T-cell (primary cell): ENCODE measurements at regions not wholly inside any gene's neighbourhood (a gene's known extent, or its start where the extent isn't known, plus 50 kb on each side); places are given as distances from the start of the nearest gene placed in this dataset.
"Not testable (repeated sequence)": the region's sequence is repeated elsewhere in the genome, so short reads cannot be mapped to it uniquely, and the experiment has no call there.

Experiments
- ATAC-seq, 4 experiments: fragments of 200-7000 bp in 3 of 4; fragments of 150-1000 bp in 1 of 4; cut with Tn5 transposase; replicated peaks in 1 of 4; 1 replicate in 3 of 4; 2 replicates in 1 of 4; pipeline ENCODE4 v1.10.0; 2021; ENCODE audit warnings: moderate library complexity in 3 of 4, mild to moderate bottlenecking in 2 of 4, moderate number of reproducible peaks in 1 of 4
- CTCF ChIA-PET, 2 donors: fragments of 300-600 bp; sonication (Branson Sonifier 250); formaldehyde crosslinking; loops; one replicate each; lab custom pipeline; 2022; ENCODE audit warnings: antibody characterized with exemption in 2 of 2; lab: Charles Lee
- POLR2A ChIA-PET, 2 donors: fragments of 300-600 bp; sonication (Branson Sonifier 250); formaldehyde crosslinking; loops; one replicate each; lab custom pipeline; 2022; ENCODE audit warnings: antibody characterized with exemption in 2 of 2; lab: Charles Lee
- DNase-seq, 35 experiments: peaks; one replicate each; pipeline versions ENCODE4 v3.0.0 to v3.0.0-alpha.2; 2013 to 2023
- H3K27ac ChIP-seq: one replicate; pipeline ENCODE4 v1.5.1; 2013; ENCODE audit warnings: low read length
- H3K27me3 ChIP-seq, 2 experiments: replicated peaks in 1 of 2; 1 replicate in 1 of 2; 2 replicates in 1 of 2; pipeline versions ENCODE4 v1.6.1 to v1.7.0; 2013; ENCODE audit warnings: low read length in 1 of 2, mixed read lengths in 1 of 2; ENCODE audit not compliant: control insufficient read depth in 2 of 2, insufficient read depth in 2 of 2; ENCODE audit errors: extremely low read depth in 1 of 2
- H3K36me3 ChIP-seq, 2 donors: 1 replicate in 1 of 2; 2 replicates in 1 of 2; pipeline versions ENCODE4 v1.6.1 to v1.7.0; 2013; ENCODE audit warnings: low read length in 1 of 2; ENCODE audit not compliant: control insufficient read depth in 2 of 2, insufficient read depth in 1 of 2; ENCODE audit errors: extremely low read depth in 1 of 2
- H3K4me1 ChIP-seq, 2 experiments: 1 replicate in 1 of 2; 2 replicates in 1 of 2; pipeline versions ENCODE4 v1.6.1 to v1.7.0; 2013; ENCODE audit warnings: low read length in 2 of 2, mixed read lengths in 1 of 2; ENCODE audit not compliant: insufficient read depth in 2 of 2, control insufficient read depth in 1 of 2; ENCODE audit errors: extremely low read depth in 1 of 2
- H3K4me3 ChIP-seq, 2 donors: 1 replicate in 1 of 2; 2 replicates in 1 of 2; pipeline versions ENCODE4 v1.5.1 to v1.7.0; 2013; ENCODE audit warnings: mild to moderate bottlenecking in 2 of 2, low read length in 1 of 2, moderate library complexity in 1 of 2; ENCODE audit not compliant: control insufficient read depth in 1 of 2; ENCODE audit errors: extremely low read depth in 1 of 2
- H3K9me3 ChIP-seq: 2 replicates; pipeline ENCODE4 v1.7.0; 2013
- H3K27ac Mint-ChIP-seq, 2 donors: one replicate each; pipeline ENCODE4 v1.8.0; 2020 to 2021; ENCODE audit warnings: mild to moderate bottlenecking in 2 of 2, mixed read lengths in 2 of 2
- H3K27me3 Mint-ChIP-seq, 2 donors: one replicate each; pipeline ENCODE4 v1.8.0; 2021 to 2022; ENCODE audit warnings: mixed read lengths in 2 of 2
- H3K36me3 Mint-ChIP-seq: one replicate; pipeline ENCODE4 v1.8.0; 2021; ENCODE audit warnings: mixed read lengths
- H3K4me1 Mint-ChIP-seq, 3 donors: one replicate each; pipeline ENCODE4 v1.8.0; 2020 to 2022; ENCODE audit warnings: mixed read lengths in 3 of 3, mild to moderate bottlenecking in 1 of 3
- H3K4me3 Mint-ChIP-seq, 3 donors: one replicate each; pipeline ENCODE4 v1.8.0; 2020 to 2022; ENCODE audit warnings: mild to moderate bottlenecking in 3 of 3, mixed read lengths in 3 of 3, moderate library complexity in 3 of 3
- H3K9me3 Mint-ChIP-seq, 3 donors: one replicate each; pipeline ENCODE4 v1.8.0; 2020 to 2022; ENCODE audit warnings: mixed read lengths in 3 of 3
- WGBS: methylation state at CpG from one replicate; pipeline ENCODE4 v1.1.5; 2013; ENCODE audit warnings: missing lambda C conversion rate; ENCODE audit not compliant: insufficient coverage; 5-methylcytosine and 5-hydroxymethylcytosine counted together

GRCh38 chr9:81002906-81003305, 686.4 kb downstream of the TLE1 start:
- peaks cover 0 to 36% (median 14%) of the 10 kb centered on the region in 3 donors for H3K9me3 Mint-ChIP-seq
- peak overlapping the region in 1 of 2 donors; percentile 16 for H3K27ac Mint-ChIP-seq
- POLR2A ChIA-PET: no interaction called here
- H3K27me3 Mint-ChIP-seq: peaks cover 0 to 4% of the 10 kb centered on the region in 2 donors
- no peak overlapping the region for H3K4me3 Mint-ChIP-seq
- peaks cover 0 to 9% of the 10 kb centered on the region in 2 experiments for H3K27me3 ChIP-seq
- H3K9me3 ChIP-seq: peaks cover 8% of the 10 kb centered on the region
- CTCF ChIA-PET: no interaction called here
- no peak overlapping the region for H3K27ac ChIP-seq
- H3K4me1 Mint-ChIP-seq: peaks cover 0 to 9% (median 1%) of the 10 kb centered on the region in 3 donors
- ATAC-seq (no peak), DNase-seq (no peak)
- no peak overlapping the region for H3K4me3 ChIP-seq
- H3K4me1 ChIP-seq: peaks cover 0 to 8% of the 10 kb centered on the region in 2 experiments
- no peaks in the 10 kb centered on the region for H3K36me3 Mint-ChIP-seq
- H3K36me3 ChIP-seq: no peaks in the 10 kb centered on the region

- H3K27me3 ChIP-seq: peaks cover 0 to 9% of the 10 kb centered on the region in 2 experiments
- Mint-ChIP-seq H3K36me3 (no peaks in the 10 kb centered on the region), H3K4me1 (peaks cover 0 to 9% (median 1%) of the 10 kb centered on the region in 3 donors), H3K27ac (no peak overlapping the region), H3K27me3 (peaks cover 0 to 4% of the 10 kb centered on the region in 2 donors), H3K4me3 (no peak overlapping the region), H3K9me3 (peaks cover 0 to 36% (median 14%) of the 10 kb centered on the region in 3 donors)
- DNase-seq: peak in 12 of 35 experiments; percentile 0 to 50 (median 4)
- ChIA-PET CTCF (no interaction called here), POLR2A (no interaction called here)
- no peaks in the 10 kb centered on the region for H3K36me3 ChIP-seq
- H3K4me3 ChIP-seq: no peak overlapping the region
- H3K27ac ChIP-seq: no peak overlapping the region
- peak in 1 of 4 experiments; percentile 68 for ATAC-seq
- peaks cover 0 to 8% of the 10 kb centered on the region in 2 experiments for H3K4me1 ChIP-seq
- H3K9me3 ChIP-seq: peaks cover 8% of the 10 kb centered on the region
- 0% methylated on average over 1 of the region's 3 CpGs for WGBS
Measured at GRCh38 chr9:81002242-81002641, 687.1 kb downstream of the TLE1 start.

- whole genome bisulfite sequencing: 60% methylated on average over 1 of the region's 4 CpGs
- Mint-ChIP-seq H3K9me3 (peaks cover 1 to 16% (median 6%) of the 10 kb centered on the region in 3 donors), H3K4me1 (no peaks in the 10 kb centered on the region), H3K4me3 (no peak overlapping the region), H3K27me3 (peaks cover 0 to 8% of the 10 kb centered on the region in 2 donors), H3K27ac (no peak overlapping the region), H3K36me3 (no peaks in the 10 kb centered on the region)
- DNase-seq (no peak), ATAC-seq (no peak)
- Histone ChIP-seq H3K4me1 (no peaks in the 10 kb centered on the region), H3K36me3 (no peaks in the 10 kb centered on the region), H3K27ac (no peak overlapping the region), H3K4me3 (no peak overlapping the region), H3K9me3 (peaks cover 3% of the 10 kb centered on the region), H3K27me3 (peaks cover 0 to 5% of the 10 kb centered on the region in 2 experiments)
- ChIA-PET POLR2A (no interaction called here), CTCF (no interaction called here)
Measured at GRCh38 chr9:80995759-80996158, 693.6 kb downstream of the TLE1 start.

GRCh38 chr9:80994892-80995291, 694.5 kb downstream of the TLE1 start:
- Mint-ChIP-seq H3K4me1 (no peaks in the 10 kb centered on the region), H3K27me3 (peaks cover 0 to 4% of the 10 kb centered on the region in 2 donors), H3K9me3 (peaks cover 0 to 13% (median 1%) of the 10 kb centered on the region in 3 donors), H3K27ac (no peak overlapping the region), H3K36me3 (no peaks in the 10 kb centered on the region), H3K4me3 (no peak overlapping the region)
- H3K27me3 ChIP-seq: no peaks in the 10 kb centered on the region
- no peaks in the 10 kb centered on the region for H3K9me3 ChIP-seq
- no peak overlapping the region for H3K27ac ChIP-seq
- no peaks in the 10 kb centered on the region for H3K36me3 ChIP-seq
- DNase-seq (no peak), ATAC-seq (no peak)
- H3K4me3 ChIP-seq: no peak overlapping the region
- ChIA-PET POLR2A (no interaction called here), CTCF (no interaction called here)
- H3K4me1 ChIP-seq: no peaks in the 10 kb centered on the region
- WGBS: no CpG with 5 or more reads among the region's 4 CpGs

- H3K27me3 Mint-ChIP-seq, DNase-seq, ATAC-seq, H3K27ac ChIP-seq, H3K36me3 Mint-ChIP-seq, H3K4me1 ChIP-seq, H3K9me3 ChIP-seq, H3K27me3 ChIP-seq, H3K36me3 ChIP-seq, POLR2A ChIA-PET, H3K4me1 Mint-ChIP-seq, H3K4me3 ChIP-seq, H3K27ac Mint-ChIP-seq, H3K4me3 Mint-ChIP-seq, CTCF ChIA-PET: not testable (repeated sequence)
- no CpG with 5 or more reads among the region's 10 CpGs for WGBS
- H3K9me3 Mint-ChIP-seq: peaks cover 13 to 36% (median 14%) of the 10 kb centered on the region in 3 donors
Measured at GRCh38 chr9:80985595-80985994, 703.8 kb downstream of the TLE1 start.

GRCh38 chr9:80976403-80976802, 712.9 kb downstream of the TLE1 start:
- H3K4me1 Mint-ChIP-seq: no peaks in the 10 kb centered on the region
- H3K36me3 Mint-ChIP-seq: no peaks in the 10 kb centered on the region
- H3K27me3 ChIP-seq: no peaks in the 10 kb centered on the region
- H3K27ac Mint-ChIP-seq: no peak overlapping the region
- ATAC-seq (no peak), DNase-seq (no peak)
- H3K9me3 ChIP-seq: peaks cover 3% of the 10 kb centered on the region
- no peak overlapping the region for H3K27ac ChIP-seq
- H3K4me3 Mint-ChIP-seq: no peak overlapping the region
- WGBS: no CpG with 5 or more reads among the region's 3 CpGs
- H3K4me1 ChIP-seq: no peaks in the 10 kb centered on the region
- no peaks in the 10 kb centered on the region for H3K36me3 ChIP-seq
- H3K27me3 Mint-ChIP-seq: no peaks in the 10 kb centered on the region
- H3K4me3 ChIP-seq: no peak overlapping the region
- ChIA-PET CTCF (no interaction called here), POLR2A (no interaction called here)
- H3K9me3 Mint-ChIP-seq: peaks cover 16 to 36% (median 18%) of the 10 kb centered on the region in 3 donors

- H3K36me3 Mint-ChIP-seq, ATAC-seq, H3K36me3 ChIP-seq, H3K27ac Mint-ChIP-seq, H3K4me3 ChIP-seq, DNase-seq, H3K9me3 ChIP-seq, POLR2A ChIA-PET, CTCF ChIA-PET, H3K27me3 ChIP-seq, H3K4me3 Mint-ChIP-seq, H3K4me1 Mint-ChIP-seq, H3K27me3 Mint-ChIP-seq, H3K4me1 ChIP-seq, H3K27ac ChIP-seq: not testable (repeated sequence)
- H3K9me3 Mint-ChIP-seq: peaks cover 11 to 25% (median 14%) of the 10 kb centered on the region in 3 donors
- WGBS: 64% methylated on average over 2 of the region's 2 CpGs
Measured at GRCh38 chr9:80970377-80970776, 719.0 kb downstream of the TLE1 start.
